HG03442 (cell line): ENCODE measurements at regions not wholly inside any gene's neighbourhood (a gene's known extent, or its start where the extent isn't known, plus 50 kb on each side); places are given as distances from the start of the nearest gene placed in this dataset.

Experiments used
- ATAC-seq: cut with Tn5 transposase; IDR thresholded peaks from one replicate; pipeline ENCODE4 v1.9.1; 2021; ENCODE audit warnings: mild to moderate bottlenecking, moderate library complexity; ENCODE audit not compliant: unreplicated experiment

- no peak for ATAC-seq
These were observed 293.6 kb downstream of the SOX11 start for GRCh38 chr2:5985536-5986385.

- no peak for ATAC-seq
These were observed 294.9 kb downstream of the SOX11 start for GRCh38 chr2:5986801-5987787.

- no peak for ATAC-seq
These were observed 295.9 kb downstream of the SOX11 start for GRCh38 chr2:5988120-5988519.

GRCh38 chr2:5990086-5990485 lies 297.9 kb downstream of the SOX11 start:
- ATAC-seq, result no peak

GRCh38 chr2:5991305-5991968 lies 299.3 kb downstream of the SOX11 start:
- ATAC-seq, result no peak

- ATAC-seq, result no peak
These were observed 303.6 kb downstream of the SOX11 start for GRCh38 chr2:5995832-5996231.

- ATAC-seq, result no peak
These were observed 316.0 kb downstream of the SOX11 start for GRCh38 chr2:6008186-6008585.

- no peak for ATAC-seq
These were observed 316.5 kb downstream of the SOX11 start for GRCh38 chr2:6008726-6009125.

- no peak for ATAC-seq
These were observed 318.0 kb downstream of the SOX11 start for GRCh38 chr2:6010163-6010562.

- ATAC-seq, result no peak
These were observed 319.7 kb downstream of the SOX11 start for GRCh38 chr2:6011921-6012320.

- ATAC-seq, result no peak
These were observed 325.6 kb downstream of the SOX11 start for GRCh38 chr2:6017736-6018286.

GRCh38 chr2:6024229-6024628 lies 332.0 kb downstream of the SOX11 start:
- ATAC-seq, result no peak

GRCh38 chr2:6024784-6025183 lies 332.6 kb downstream of the SOX11 start:
- ATAC-seq, result no peak

- ATAC-seq, result no peak
These were observed 333.2 kb downstream of the SOX11 start for GRCh38 chr2:6025391-6025790.

GRCh38 chr2:6027066-6027465 lies 334.9 kb downstream of the SOX11 start:
- no peak for ATAC-seq

- no peak for ATAC-seq
These were observed 339.1 kb downstream of the SOX11 start for GRCh38 chr2:6031200-6031867.

GRCh38 chr2:6036211-6036610 lies 344.0 kb downstream of the SOX11 start:
- no peak for ATAC-seq

GRCh38 chr2:6043238-6043637 lies 351.1 kb downstream of the SOX11 start:
- ATAC-seq, result no peak

- no peak for ATAC-seq
These were observed 360.5 kb downstream of the SOX11 start for GRCh38 chr2:6052649-6053048.

GRCh38 chr2:6053743-6054142 lies 361.6 kb downstream of the SOX11 start:
- no peak for ATAC-seq
